ENCODE measurements at regions not wholly inside any gene's neighbourhood (a gene's known extent, or its start where the extent isn't known, plus 50 kb on each side); places are given as distances from the start of the nearest gene placed in this dataset.
"Not testable (repeated sequence)": the region's sequence is repeated elsewhere in the genome, so short reads cannot be mapped to it uniquely, and the experiment has no call there.

DNA sequence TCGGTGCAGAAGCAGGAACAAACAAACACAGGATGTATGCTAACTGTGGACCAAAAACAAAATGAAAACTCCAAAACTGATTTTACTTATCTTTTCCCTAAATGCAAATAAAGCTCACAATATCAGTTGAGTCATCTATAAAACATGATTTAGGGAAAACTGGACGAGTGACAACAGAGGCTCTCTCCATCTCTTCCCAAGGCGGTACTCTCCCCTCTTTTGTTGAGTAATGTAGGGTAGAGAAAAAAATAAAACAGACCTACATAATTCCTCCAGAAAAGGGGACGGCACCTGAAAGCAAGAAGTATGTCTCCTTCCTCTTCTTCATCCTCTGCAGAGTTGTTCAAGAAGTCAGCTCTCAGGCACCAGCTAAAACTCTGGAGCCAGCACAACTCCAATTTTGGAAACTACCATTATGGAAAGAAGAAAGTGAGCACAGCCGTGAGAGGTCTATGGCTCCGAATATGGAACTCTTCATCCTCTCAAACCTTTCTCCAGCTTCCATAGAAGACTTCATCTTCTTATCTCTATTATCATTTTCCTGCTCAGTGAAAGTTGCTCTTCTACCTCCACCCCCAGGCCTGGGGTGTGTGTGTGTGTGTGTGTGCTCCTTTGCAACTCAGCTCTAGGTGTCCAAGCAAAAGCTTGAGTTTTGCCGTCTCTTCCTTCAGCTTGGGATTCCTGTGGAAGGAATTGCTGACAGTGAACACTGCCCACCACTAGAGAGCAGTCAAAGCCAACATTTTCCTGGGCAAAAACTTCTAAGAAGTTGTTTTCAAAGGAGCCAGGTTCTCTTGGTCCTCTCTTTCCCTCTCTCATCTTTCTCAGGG is 155.4 kb downstream of the DIO2 start:
- peak; percentile 63 for DNase-seq

- no peak for DNase-seq
These were observed 156.1 kb downstream of the DIO2 start for GRCh38 chr14:80055226-80055625.

GRCh38 chr14:80054020-80054419 is 157.3 kb downstream of the DIO2 start:
- no peak for DNase-seq

- no peak for DNase-seq
These were observed 162.2 kb downstream of the DIO2 start for GRCh38 chr14:80049055-80049454.

GRCh38 chr14:80047761-80048160 is 163.5 kb downstream of the DIO2 start:
- DNase-seq, result no peak

DNA sequence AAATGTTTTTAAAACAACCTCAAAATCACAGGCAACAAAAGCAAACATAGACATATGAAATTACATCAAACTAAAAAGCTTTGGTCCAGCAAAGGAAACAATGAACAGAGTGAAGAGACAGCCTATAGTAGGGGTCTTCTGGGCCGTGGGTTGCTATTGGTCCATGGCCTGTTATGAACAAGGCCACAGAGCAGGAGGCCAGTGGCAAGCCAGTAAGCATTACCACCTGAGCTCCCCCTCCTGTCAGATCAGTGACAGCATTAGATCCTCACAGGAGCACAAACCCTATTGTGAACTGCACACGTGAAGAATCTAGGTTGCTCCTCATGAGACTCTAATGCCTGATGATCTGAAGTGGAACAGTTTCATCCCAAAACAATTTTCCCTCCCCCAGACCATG is 174.0 kb downstream of the DIO2 start:
- DNase-seq, result no peak

DNA sequence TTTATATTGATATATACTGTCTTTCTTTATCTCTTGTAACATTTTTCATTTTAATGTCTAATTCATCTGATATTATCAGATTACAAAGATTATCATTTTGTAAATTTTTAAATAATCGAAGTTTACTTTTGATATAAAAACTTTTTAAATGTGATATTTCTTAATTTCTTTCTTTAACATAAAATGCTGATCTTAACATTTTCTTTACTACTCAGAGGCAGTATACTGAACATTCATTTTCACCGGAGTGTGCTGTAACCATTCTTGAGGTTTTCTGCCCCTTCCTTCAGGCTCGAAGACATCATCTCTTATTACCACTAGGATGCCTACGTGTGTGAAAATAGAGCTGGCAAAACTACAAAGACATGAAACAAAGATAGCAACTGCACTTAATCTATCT is 186.9 kb downstream of the DIO2 start:
- DNase-seq, result no peak

- not testable (repeated sequence) for DNase-seq
These were observed 192.8 kb downstream of the DIO2 start for GRCh38 chr14:80018476-80018875.

- DNase-seq, result no peak
These were observed 193.5 kb downstream of the DIO2 start for GRCh38 chr14:80017795-80018194.

DNA sequence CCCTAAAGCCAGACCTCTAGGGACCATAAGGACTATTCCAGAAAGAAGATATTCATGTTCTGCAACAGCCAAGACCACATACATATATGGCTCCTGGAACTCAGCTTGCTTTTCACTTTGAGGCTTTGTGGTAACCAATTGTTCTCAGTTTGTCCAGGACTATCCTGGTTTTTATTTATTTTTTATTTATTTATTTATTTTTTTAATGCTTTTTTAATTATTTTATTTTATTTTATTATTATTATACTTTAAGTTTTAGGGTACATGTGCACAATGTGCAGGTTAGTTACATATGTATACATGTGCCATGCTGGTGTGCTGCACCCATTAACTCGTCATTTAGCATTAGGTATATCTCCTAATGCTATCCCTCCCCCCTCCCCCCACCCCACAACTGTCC is 201.1 kb downstream of the DIO2 start:
- not testable (repeated sequence) for DNase-seq

DNA sequence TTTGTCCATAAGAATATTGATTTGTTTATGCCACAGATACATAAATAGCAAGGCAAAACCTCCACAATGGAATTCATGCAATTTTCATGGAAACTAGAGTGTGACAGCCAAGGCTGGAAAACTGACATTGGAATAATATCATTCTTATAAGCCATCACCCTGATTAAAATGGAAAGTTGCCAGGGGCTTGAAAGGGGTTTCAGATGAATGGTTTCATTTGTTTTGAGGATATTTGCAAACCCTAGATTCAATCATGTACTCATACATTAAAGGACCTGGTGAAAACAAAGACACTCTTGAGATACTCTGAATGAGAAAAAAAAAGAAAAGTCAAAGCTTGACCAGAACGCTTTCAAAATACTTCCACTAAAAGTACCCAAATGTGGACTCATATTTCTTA is 205.7 kb downstream of the DIO2 start:
- DNase-seq, result no peak

GRCh38 chr14:80004871-80005270 is 206.4 kb downstream of the DIO2 start:
- DNase-seq, result no peak

GRCh38 chr14:80003138-80003537 is 208.2 kb downstream of the DIO2 start:
- DNase-seq, result no peak

- DNase-seq, result no peak
These were observed 213.6 kb downstream of the DIO2 start for GRCh38 chr14:79997509-79998208.

GRCh38 chr14:79992407-79993198 is 218.7 kb downstream of the DIO2 start:
- no peak for DNase-seq

GRCh38 chr14:79991866-79992265 is 219.4 kb downstream of the DIO2 start:
- DNase-seq, result no peak

GRCh38 chr14:79989990-79990389 is 221.3 kb downstream of the DIO2 start:
- DNase-seq, result no peak

DNA sequence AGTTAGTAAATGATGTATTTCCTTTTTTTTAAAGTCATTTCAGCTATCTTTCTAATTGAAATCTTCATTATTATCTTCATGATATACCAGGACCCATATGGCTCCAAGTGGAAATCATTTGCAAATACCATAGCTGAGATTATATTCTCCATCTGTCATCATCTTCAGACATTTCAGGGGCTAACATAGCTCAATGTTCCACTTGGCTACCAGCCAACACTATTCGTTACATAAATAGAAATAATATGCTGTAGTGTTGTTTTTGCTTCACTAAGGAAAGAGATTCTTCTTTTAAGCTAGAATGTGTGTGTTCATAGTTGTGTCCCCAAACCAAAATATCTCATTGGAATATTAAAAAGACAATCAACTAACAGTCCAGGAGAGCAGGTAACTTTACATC is 225.1 kb downstream of the DIO2 start:
- no peak for DNase-seq

GRCh38 chr14:79972230-79972629 is 239.1 kb downstream of the DIO2 start:
- DNase-seq, result no peak

DNA sequence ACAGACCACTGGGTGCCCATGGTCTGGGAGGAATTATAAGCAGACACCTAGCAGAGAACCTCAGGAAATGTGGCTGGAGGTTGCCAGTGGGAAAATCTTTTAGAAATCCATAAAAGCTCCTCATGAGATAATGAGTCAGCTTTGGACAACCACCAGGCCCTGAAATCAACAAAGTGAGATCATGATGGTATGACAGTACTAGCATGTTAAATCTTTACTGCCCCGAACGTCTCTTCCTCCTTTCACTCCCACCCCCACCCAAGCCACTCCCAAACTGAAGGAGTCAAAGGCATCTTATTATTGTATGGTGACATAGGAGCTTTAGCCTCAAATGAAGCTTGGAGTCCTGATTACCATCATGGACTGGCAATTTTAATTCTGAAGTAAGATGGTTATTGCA is 240.0 kb downstream of the DIO2 start:
- no peak for DNase-seq

DNA sequence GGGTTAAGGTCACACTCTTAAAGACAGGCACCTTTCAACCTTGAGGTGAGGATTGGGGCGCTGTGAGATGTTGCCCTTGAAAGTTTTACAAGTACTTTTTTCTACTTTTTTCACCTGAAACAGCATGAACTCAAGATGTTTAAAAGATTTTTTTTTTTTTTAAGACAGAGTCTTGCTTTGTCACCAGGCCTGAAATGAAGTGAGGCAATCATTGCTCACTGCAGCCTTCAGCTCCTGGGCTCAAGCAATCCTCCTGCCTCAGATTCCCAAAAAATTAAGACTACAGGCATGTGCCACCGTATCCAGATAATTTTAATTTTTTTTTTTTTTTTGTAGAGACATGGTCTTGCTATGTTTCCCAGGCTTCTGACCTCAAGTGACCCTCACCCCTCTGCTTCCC is 243.9 kb downstream of the DIO2 start:
- no peak for DNase-seq

GRCh38 chr14:79967001-79967400 is 244.3 kb downstream of the DIO2 start:
- no peak for DNase-seq

- DNase-seq, result no peak
These were observed 245.4 kb downstream of the DIO2 start for GRCh38 chr14:79965896-79966295.

DNA sequence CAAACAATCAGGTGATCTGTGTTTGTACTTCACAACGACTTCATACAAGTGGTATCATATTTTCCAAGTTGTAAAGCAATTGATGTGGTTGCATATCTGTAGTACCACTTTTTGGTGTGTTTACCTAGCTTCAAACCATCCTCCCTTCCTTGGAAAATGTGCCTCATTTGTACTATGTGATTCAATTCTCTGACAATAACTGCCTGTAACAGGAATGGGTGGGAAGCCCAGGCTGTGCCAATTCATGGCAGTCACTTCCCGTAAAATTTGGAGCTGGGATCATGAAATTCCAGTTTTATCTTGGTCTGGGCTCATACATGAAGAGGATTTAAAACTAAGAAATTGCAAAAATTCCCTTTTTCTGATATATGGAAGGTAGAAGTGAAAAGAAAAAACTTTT is 250.1 kb downstream of the DIO2 start:
- no peak for DNase-seq

Data from midbrain (tissue), 1 donor.